BJ (cell line): ENCODE measurements at regions not wholly inside any gene's neighbourhood (a gene's known extent, or its start where the extent isn't known, plus 50 kb on each side); places are given as distances from the start of the nearest gene placed in this dataset.
"Not testable (repeated sequence)": the region's sequence is repeated elsewhere in the genome, so short reads cannot be mapped to it uniquely, and the experiment has no call there.

Source experiments
- CTCF ChIA-PET: fragments of 350-600 bp; formaldehyde crosslinking; extraction: SDS; loops from one replicate; lab custom pipeline; 2021; ENCODE audit warnings: antibody characterized with exemption, inconsistent platforms; lab: Yijun Ruan, JAX
- POLR2A ChIA-PET: fragments of 300-600 bp; sonication (Branson Sonifier 250); formaldehyde crosslinking; extraction: SDS; loops from one replicate; lab custom pipeline; 2021; ENCODE audit warnings: antibody characterized with exemption; lab: Charles Lee
- DNase-seq: peaks from one replicate; pipeline ENCODE4 v3.0.0-alpha.2; 2011; ENCODE audit warnings: low read depth
- H3K27me3 ChIP-seq: 2 replicates; pipeline ENCODE4 v1.6.0; 2011; ENCODE audit warnings: low read length; ENCODE audit not compliant: control insufficient read depth, insufficient read depth
- H3K36me3 ChIP-seq: 2 replicates; pipeline ENCODE4 v1.5.1; 2011; ENCODE audit warnings: low read length; ENCODE audit not compliant: control insufficient read depth, insufficient read depth
- H3K4me3 ChIP-seq: 2 replicates; pipeline ENCODE4 v1.5.1; 2011; ENCODE audit warnings: low read depth, mild to moderate bottlenecking, control low read depth, low read length
- TF ChIP-seq, protein P1 (sequence below): IDR thresholded peaks from 2 replicates; pipeline ENCODE4 v1.5.1; 2011; ENCODE audit warnings: low read depth, mild to moderate bottlenecking, control low read depth, inconsistent platforms, low read length, moderate library complexity; ENCODE audit not compliant: insufficient read depth

- TF ChIP-seq, protein P1, sequence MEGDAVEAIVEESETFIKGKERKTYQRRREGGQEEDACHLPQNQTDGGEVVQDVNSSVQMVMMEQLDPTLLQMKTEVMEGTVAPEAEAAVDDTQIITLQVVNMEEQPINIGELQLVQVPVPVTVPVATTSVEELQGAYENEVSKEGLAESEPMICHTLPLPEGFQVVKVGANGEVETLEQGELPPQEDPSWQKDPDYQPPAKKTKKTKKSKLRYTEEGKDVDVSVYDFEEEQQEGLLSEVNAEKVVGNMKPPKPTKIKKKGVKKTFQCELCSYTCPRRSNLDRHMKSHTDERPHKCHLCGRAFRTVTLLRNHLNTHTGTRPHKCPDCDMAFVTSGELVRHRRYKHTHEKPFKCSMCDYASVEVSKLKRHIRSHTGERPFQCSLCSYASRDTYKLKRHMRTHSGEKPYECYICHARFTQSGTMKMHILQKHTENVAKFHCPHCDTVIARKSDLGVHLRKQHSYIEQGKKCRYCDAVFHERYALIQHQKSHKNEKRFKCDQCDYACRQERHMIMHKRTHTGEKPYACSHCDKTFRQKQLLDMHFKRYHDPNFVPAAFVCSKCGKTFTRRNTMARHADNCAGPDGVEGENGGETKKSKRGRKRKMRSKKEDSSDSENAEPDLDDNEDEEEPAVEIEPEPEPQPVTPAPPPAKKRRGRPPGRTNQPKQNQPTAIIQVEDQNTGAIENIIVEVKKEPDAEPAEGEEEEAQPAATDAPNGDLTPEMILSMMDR = no peak
- DNase-seq = no peak
- Histone ChIP-seq H3K36me3 (no peaks in the 10 kb centered on the region), H3K27me3 (no peaks in the 10 kb centered on the region), H3K4me3 (no peak overlapping the region)
- ChIA-PET CTCF (no interaction called here), POLR2A (no interaction called here)
These were observed 103.5 kb downstream of the MICALL2 start for GRCh38 chr7:1355568-1356340.

- H3K4me3 ChIP-seq, H3K36me3 ChIP-seq, CTCF ChIA-PET, POLR2A ChIA-PET, H3K27me3 ChIP-seq, DNase-seq: not testable (repeated sequence)
These were observed 102.4 kb downstream of the MICALL2 start for GRCh38 chr7:1356853-1357252.

- POLR2A ChIA-PET, CTCF ChIA-PET, DNase-seq, H3K4me3 ChIP-seq, H3K27me3 ChIP-seq, H3K36me3 ChIP-seq: not testable (repeated sequence)
These were observed 102.0 kb downstream of the MICALL2 start for GRCh38 chr7:1357260-1357600.

GRCh38 chr7:1357601-1358271, 101.5 kb downstream of the MICALL2 start:
- no peaks in the 10 kb centered on the region for H3K36me3 ChIP-seq

DNA sequence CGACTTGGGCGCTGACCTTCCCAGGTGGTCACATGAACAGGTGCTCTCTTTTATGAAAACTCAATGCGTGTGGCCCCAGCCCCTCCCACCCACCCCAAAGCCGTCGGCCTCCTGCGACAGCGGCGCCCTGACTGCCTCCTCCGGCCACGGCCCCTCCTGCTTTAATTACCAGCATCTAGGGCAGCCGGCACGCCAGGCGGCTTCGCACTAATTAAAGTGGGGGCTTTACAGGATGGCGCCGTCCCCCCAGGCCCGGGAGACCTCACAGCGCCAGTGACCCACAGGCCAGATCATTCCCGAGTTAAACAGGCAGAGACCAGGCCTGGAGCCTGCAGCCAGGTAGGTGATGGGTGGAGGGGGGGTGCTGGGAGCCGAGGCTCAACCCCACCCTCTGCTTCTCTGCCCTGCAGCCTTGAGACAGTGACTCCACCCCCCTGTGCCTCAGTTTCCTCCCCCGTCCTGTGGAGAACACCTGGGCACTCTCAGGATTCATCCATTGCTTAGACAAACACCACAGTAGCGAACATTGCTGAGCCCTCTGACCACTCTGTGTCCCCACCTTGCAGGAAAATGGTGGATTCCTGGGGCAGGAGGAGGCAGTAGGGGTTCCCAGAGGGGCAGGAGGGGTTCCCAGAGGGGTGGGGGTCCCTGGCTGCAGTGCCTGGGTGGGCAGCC, 100.8 kb downstream of the MICALL2 start:
- no peak overlapping the region for H3K4me3 ChIP-seq
- TF ChIP-seq, protein P1 = no peak
- ChIA-PET POLR2A (no interaction called here), CTCF (no interaction called here)
- no peak for DNase-seq
- H3K36me3 ChIP-seq = no peaks in the 10 kb centered on the region
- no peaks in the 10 kb centered on the region for H3K27me3 ChIP-seq

More at GRCh38 chr7:1357601-1358271, 101.5 kb downstream of the MICALL2 start:
- TF ChIP-seq, protein P1 = no peak
- Histone ChIP-seq H3K27me3 (no peaks in the 10 kb centered on the region), H3K4me3 (no peak overlapping the region)
- ChIA-PET POLR2A (no interaction called here), CTCF (no interaction called here)
- no peak for DNase-seq

GRCh38 chr7:1359051-1359400, 100.2 kb downstream of the MICALL2 start:
- CTCF ChIA-PET = no interaction called here
- Histone ChIP-seq H3K27me3 (no peaks in the 10 kb centered on the region), H3K36me3 (no peaks in the 10 kb centered on the region), H3K4me3 (no peak overlapping the region)
- DNase-seq = no peak
- POLR2A ChIA-PET = no interaction called here
- TF ChIP-seq, protein P1 = no peak
